Right lobe of liver (tissue), 4 donors: ENCODE measurements at regions not wholly inside any gene's neighbourhood (a gene's known extent, or its start where the extent isn't known, plus 50 kb on each side); places are given as distances from the start of the nearest gene placed in this dataset.

Source experiments
- POLR2A ChIP-seq: fragments of 450-650 bp; IDR thresholded peaks from one replicate; pipeline ENCODE4 v1.6.1; 2017; ENCODE audit warnings: antibody characterized with exemption, mild to moderate bottlenecking
- TF ChIP-seq, protein P1 (sequence below), 4 donors: fragments of 200-600 bp in 3 of 4; fragments of 450-650 bp in 1 of 4; IDR thresholded peaks; one replicate each; pipeline versions ENCODE4 v1.5.1 to v1.8.0; 2016 to 2022; ENCODE audit warnings: antibody characterized with exemption in 4 of 4, mild to moderate bottlenecking in 2 of 4
- donor health status: DM: no; HTN: no; CAD: no.
- donor health status: DM: no; HTN: no; CAD: no.
- donor health status: DM: no; HTN: yes; CAD: no.

DNA sequence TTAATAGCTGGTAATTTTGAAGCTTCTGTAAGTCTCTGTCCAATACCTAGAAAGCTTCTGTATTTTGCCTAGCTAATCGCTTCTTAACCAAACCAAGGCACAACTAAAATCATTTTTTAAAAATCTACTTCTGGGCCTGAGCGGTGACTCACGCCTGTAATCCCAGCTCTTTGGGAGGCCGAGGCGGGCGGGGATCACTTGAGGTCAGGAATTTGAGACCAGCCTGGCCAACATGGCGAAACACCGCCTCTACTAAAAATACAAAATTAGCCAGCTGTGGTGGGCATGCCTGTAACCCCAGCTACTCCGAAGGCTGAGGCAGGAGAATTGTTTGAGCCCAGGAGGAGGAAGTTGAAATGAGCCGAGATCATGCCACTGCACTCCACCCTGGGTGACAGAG lies 148.6 kb upstream of the FIGN start:
- TF ChIP-seq, protein P1, sequence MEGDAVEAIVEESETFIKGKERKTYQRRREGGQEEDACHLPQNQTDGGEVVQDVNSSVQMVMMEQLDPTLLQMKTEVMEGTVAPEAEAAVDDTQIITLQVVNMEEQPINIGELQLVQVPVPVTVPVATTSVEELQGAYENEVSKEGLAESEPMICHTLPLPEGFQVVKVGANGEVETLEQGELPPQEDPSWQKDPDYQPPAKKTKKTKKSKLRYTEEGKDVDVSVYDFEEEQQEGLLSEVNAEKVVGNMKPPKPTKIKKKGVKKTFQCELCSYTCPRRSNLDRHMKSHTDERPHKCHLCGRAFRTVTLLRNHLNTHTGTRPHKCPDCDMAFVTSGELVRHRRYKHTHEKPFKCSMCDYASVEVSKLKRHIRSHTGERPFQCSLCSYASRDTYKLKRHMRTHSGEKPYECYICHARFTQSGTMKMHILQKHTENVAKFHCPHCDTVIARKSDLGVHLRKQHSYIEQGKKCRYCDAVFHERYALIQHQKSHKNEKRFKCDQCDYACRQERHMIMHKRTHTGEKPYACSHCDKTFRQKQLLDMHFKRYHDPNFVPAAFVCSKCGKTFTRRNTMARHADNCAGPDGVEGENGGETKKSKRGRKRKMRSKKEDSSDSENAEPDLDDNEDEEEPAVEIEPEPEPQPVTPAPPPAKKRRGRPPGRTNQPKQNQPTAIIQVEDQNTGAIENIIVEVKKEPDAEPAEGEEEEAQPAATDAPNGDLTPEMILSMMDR (IDR thresholded peaks at IDR 0.05): no peak
- TF ChIP-seq POLR2A: no peak
